ENCODE measurements at regions not wholly inside any gene's neighbourhood (a gene's known extent, or its start where the extent isn't known, plus 50 kb on each side); places are given as distances from the start of the nearest gene placed in this dataset.
"Not testable (repeated sequence)": the region's sequence is repeated elsewhere in the genome, so short reads cannot be mapped to it uniquely, and the experiment has no call there.

GRCh38 chr4:71081192-71081591 is 87.7 kb downstream of the DCK start:
- DNase-seq, result no peak

GRCh38 chr4:71093745-71094144 is 100.3 kb downstream of the DCK start:
- DNase-seq, result no peak

- DNase-seq, result no peak
Observed at GRCh38 chr4:71094201-71094600, 100.8 kb downstream of the DCK start.

GRCh38 chr4:71095141-71095540 is 101.7 kb downstream of the DCK start:
- no peak for DNase-seq

GRCh38 chr4:71095545-71095944 is 102.1 kb downstream of the DCK start:
- no peak for DNase-seq

- no peak for DNase-seq
Observed at GRCh38 chr4:71107726-71108125, 114.3 kb downstream of the DCK start.

- DNase-seq, result no peak
Observed at GRCh38 chr4:71110499-71110898, 117.0 kb downstream of the DCK start.

- DNase-seq, result not testable (repeated sequence)
Observed at GRCh38 chr4:71111133-71111532, 117.7 kb downstream of the DCK start.

- DNase-seq, result no peak
Observed at GRCh38 chr4:71113294-71113693, 119.8 kb downstream of the DCK start.

GRCh38 chr4:71120831-71121524 is 127.5 kb downstream of the DCK start:
- no peak for DNase-seq

- no peak for DNase-seq
Observed at GRCh38 chr4:71123951-71124350, 130.5 kb downstream of the DCK start.

- DNase-seq, result no peak
Observed at GRCh38 chr4:71125137-71125536, 131.7 kb downstream of the DCK start.

- no peak for DNase-seq
Observed at GRCh38 chr4:71126719-71127118, 133.3 kb downstream of the DCK start.

- peak; percentile 2 for DNase-seq
Observed at GRCh38 chr4:71130827-71131603, 137.6 kb downstream of the DCK start.

- no peak for DNase-seq
Observed at GRCh38 chr4:71132486-71132885, 139.0 kb downstream of the DCK start.

- no peak for DNase-seq
Observed at GRCh38 chr4:71133491-71133890, 140.0 kb downstream of the DCK start.

- no peak for DNase-seq
Observed at GRCh38 chr4:71136071-71136470, 142.6 kb downstream of the DCK start.

GRCh38 chr4:71138007-71138615 is 144.7 kb downstream of the DCK start:
- no peak for DNase-seq

- no peak for DNase-seq
Observed at GRCh38 chr4:71140563-71140962, 147.1 kb downstream of the DCK start.

- no peak for DNase-seq
Observed at GRCh38 chr4:71141125-71141524, 147.7 kb downstream of the DCK start.

- no peak for DNase-seq
Observed at GRCh38 chr4:71147261-71147660, 153.8 kb downstream of the DCK start.

- no peak for DNase-seq
Observed at GRCh38 chr4:71148545-71148944, 155.1 kb downstream of the DCK start.

- no peak for DNase-seq
Observed at GRCh38 chr4:71151054-71151453, 157.6 kb downstream of the DCK start.

- DNase-seq, result no peak
Observed at GRCh38 chr4:71156616-71157015, 163.2 kb downstream of the DCK start.
